Thyroid gland (tissue), 4 donors: ENCODE measurements at regions not wholly inside any gene's neighbourhood (a gene's known extent, or its start where the extent isn't known, plus 50 kb on each side); places are given as distances from the start of the nearest gene placed in this dataset.

Experiments
- CTCF ChIP-seq, 6 experiments: fragments of 200-600 bp in 3 of 6; fragments of 450-650 bp in 3 of 6; sonication (generic) in 3 of 6; IDR thresholded peaks; one replicate each; pipeline ENCODE4 v1.5.1; 2016 to 2019; ENCODE audit warnings: antibody characterized with exemption in 6 of 6, mild to moderate bottlenecking in 2 of 6, inconsistent platforms in 1 of 6, moderate library complexity in 1 of 6
- POLR2A ChIP-seq, 2 donors: fragments of 450-650 bp; IDR thresholded peaks; one replicate each; pipeline ENCODE4 v1.6.1; 2017; ENCODE audit warnings: antibody characterized with exemption in 2 of 2, mild to moderate bottlenecking in 2 of 2, moderate library complexity in 1 of 2

- TF ChIP-seq CTCF (IDR thresholded peaks at IDR 0.05) (peak in 1 of 6 experiments; percentile 2), POLR2A (IDR thresholded peaks at IDR 0.05) (no peak)
Observed at GRCh38 chr6:43853066-43853650, 83.1 kb downstream of the VEGFA start.
